ENCODE measurements at regions not wholly inside any gene's neighbourhood (a gene's known extent, or its start where the extent isn't known, plus 50 kb on each side); places are given as distances from the start of the nearest gene placed in this dataset.

GRCh38 chr3:106839576-106840280 lies 537.5 kb upstream of the CCDC54 start:
- Histone ChIP-seq H3K36me3 (no peaks in the 10 kb centered on the region), H3K4me3 (replicated peaks in 1 of 3) (no peak overlapping the region), H3K27me3 (no peaks in the 10 kb centered on the region), H3K9me3 (no peaks in the 10 kb centered on the region), H3K4me1 (peaks cover 3 to 10% of the 10 kb centered on the region in 2 donors), H3K27ac (no peak overlapping the region)
- WGBS, 2 donors = 30 to 48% methylated on average over 2 of the region's 2 CpGs
- TF ChIP-seq POLR2A (IDR thresholded peaks at IDR 0.05) = no peak
- TF ChIP-seq, protein P1, sequence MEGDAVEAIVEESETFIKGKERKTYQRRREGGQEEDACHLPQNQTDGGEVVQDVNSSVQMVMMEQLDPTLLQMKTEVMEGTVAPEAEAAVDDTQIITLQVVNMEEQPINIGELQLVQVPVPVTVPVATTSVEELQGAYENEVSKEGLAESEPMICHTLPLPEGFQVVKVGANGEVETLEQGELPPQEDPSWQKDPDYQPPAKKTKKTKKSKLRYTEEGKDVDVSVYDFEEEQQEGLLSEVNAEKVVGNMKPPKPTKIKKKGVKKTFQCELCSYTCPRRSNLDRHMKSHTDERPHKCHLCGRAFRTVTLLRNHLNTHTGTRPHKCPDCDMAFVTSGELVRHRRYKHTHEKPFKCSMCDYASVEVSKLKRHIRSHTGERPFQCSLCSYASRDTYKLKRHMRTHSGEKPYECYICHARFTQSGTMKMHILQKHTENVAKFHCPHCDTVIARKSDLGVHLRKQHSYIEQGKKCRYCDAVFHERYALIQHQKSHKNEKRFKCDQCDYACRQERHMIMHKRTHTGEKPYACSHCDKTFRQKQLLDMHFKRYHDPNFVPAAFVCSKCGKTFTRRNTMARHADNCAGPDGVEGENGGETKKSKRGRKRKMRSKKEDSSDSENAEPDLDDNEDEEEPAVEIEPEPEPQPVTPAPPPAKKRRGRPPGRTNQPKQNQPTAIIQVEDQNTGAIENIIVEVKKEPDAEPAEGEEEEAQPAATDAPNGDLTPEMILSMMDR (IDR thresholded peaks at IDR 0.05) = no peak
- intact Hi-C loops (cut with DNase I) = no loop called here
- no peak for DNase-seq

DNA sequence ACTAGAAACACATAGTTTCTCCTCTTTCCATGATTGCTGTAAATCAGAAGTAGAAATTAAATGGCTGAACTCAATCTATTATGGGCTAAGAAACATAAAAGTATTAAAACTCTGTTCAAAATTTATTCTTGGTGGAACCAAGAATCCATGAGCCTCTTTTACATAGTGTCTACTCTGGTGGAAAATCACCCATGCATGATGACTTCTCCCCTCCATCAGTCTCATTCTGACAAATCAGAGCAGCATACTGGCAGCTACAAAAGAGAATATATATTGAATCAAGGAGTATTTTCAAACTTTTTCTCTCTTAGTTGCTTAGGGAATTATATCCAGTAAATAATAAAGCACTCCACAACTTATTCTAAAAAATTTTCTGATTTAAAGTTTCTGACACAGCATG lies 536.9 kb upstream of the CCDC54 start:
- Histone ChIP-seq H3K4me1 (peaks cover 3 to 10% of the 10 kb centered on the region in 2 donors), H3K27me3 (no peaks in the 10 kb centered on the region), H3K9me3 (no peaks in the 10 kb centered on the region), H3K4me3 (replicated peaks in 1 of 3) (no peak overlapping the region), H3K27ac (no peak overlapping the region), H3K36me3 (no peaks in the 10 kb centered on the region)
- intact Hi-C loops (cut with DNase I) = no loop called here
- no peak for DNase-seq
- no peak for TF ChIP-seq POLR2A (IDR thresholded peaks at IDR 0.05)
- TF ChIP-seq, protein P1 (IDR thresholded peaks at IDR 0.05) = no peak

- Histone ChIP-seq H3K27me3 (no peaks in the 10 kb centered on the region), H3K36me3 (no peaks in the 10 kb centered on the region), H3K9me3 (no peaks in the 10 kb centered on the region), H3K4me1 (peaks cover 3 to 10% of the 10 kb centered on the region in 2 donors), H3K4me3 (replicated peaks in 1 of 3) (no peak overlapping the region), H3K27ac (no peak overlapping the region)
- intact Hi-C loops (cut with DNase I) = no loop called here
- WGBS, 2 donors = 62 to 70% methylated on average over 2 of the region's 2 CpGs
- DNase-seq = no peak
- no peak for TF ChIP-seq POLR2A (IDR thresholded peaks at IDR 0.05)
- TF ChIP-seq, protein P1 (IDR thresholded peaks at IDR 0.05) = no peak
These were observed 535.1 kb upstream of the CCDC54 start for GRCh38 chr3:106842151-106842550.

DNA sequence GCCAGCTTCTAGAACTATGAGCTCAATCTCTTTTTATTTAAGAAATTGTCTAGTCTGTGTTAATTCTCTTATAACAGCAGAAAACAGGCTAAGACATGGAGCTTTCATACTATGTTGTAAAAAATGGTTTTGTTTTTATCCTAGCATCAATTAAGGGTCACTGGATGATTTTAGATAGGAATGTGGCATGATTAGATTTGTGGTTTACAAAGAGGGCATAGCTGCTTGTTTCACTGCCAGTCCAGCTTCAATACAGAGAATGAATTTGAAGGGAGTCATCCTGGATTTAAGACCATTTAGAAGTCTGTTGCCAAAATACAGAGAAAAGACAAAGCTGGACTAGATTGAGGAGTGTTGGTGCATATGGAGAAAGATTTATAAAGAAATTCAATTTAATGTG lies 532.6 kb upstream of the CCDC54 start:
- intact Hi-C loops (cut with DNase I) = no loop called here
- no peak overlapping the region for H3K4me3 ChIP-seq (replicated peaks in 1 of 3)
- H3K36me3 ChIP-seq = no peaks in the 10 kb centered on the region
- no peak for DNase-seq
- H3K27me3 ChIP-seq = no peaks in the 10 kb centered on the region
- TF ChIP-seq, protein P1 (IDR thresholded peaks at IDR 0.05) = no peak
- TF ChIP-seq POLR2A (IDR thresholded peaks at IDR 0.05) = no peak
- H3K9me3 ChIP-seq = no peaks in the 10 kb centered on the region
- H3K27ac ChIP-seq = no peak overlapping the region
- peaks cover 3 to 8% of the 10 kb centered on the region in 2 donors for H3K4me1 ChIP-seq

DNA sequence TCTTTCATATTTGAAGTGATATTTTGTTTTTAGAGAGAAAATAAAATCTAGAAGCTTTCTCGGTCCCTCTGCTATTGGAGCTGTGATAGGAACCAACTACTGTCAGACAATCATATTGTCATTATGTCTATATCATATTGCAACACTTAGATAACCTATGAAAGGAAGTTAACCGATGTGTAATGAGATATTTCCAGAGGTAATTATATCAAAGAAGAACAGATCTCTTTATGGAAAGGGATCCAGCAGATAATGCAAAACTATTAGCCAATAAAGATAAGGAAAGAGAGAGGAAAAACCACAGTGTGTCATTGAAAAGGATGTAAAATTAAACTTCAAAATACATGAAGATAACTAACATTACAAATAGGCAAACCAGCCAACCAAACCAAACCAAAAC lies 529.1 kb upstream of the CCDC54 start:
- H3K27ac ChIP-seq = no peak overlapping the region
- no peaks in the 10 kb centered on the region for H3K27me3 ChIP-seq
- TF ChIP-seq, protein P1 (IDR thresholded peaks at IDR 0.05) = no peak
- TF ChIP-seq POLR2A (IDR thresholded peaks at IDR 0.05) = no peak
- no peaks in the 10 kb centered on the region for H3K36me3 ChIP-seq
- no peaks in the 10 kb centered on the region for H3K4me1 ChIP-seq
- no peaks in the 10 kb centered on the region for H3K9me3 ChIP-seq
- no peak for DNase-seq
- H3K4me3 ChIP-seq (replicated peaks in 1 of 3) = no peak overlapping the region
- WGBS, 2 donors = 85 to 92% methylated on average over 2 of the region's 2 CpGs
- intact Hi-C loops (cut with DNase I) = no loop called here
